Vagina (tissue), 2 donors: ENCODE measurements at regions not wholly inside any gene's neighbourhood (a gene's known extent, or its start where the extent isn't known, plus 50 kb on each side); places are given as distances from the start of the nearest gene placed in this dataset.
A peak's percentile ranks its signal among the peaks of the same experiment; 100 is the strongest.

Experiments used
- DNase-seq, 2 donors: peaks; one replicate each; pipeline ENCODE4 v3.0.0-alpha.2; 2017; ENCODE audit errors: extremely low spot score in 2 of 2
- H3K27ac ChIP-seq: fragments of 200-600 bp; sonication (generic); one replicate; pipeline ENCODE4 v1.5.1; 2019
- H3K27me3 ChIP-seq: fragments of 200-600 bp; sonication (generic); one replicate; pipeline ENCODE4 v1.5.1; 2019
- H3K36me3 ChIP-seq, 2 donors: fragments of 200-600 bp; sonication (generic); one replicate each; pipeline ENCODE4 v1.5.1; 2017 to 2019
- H3K4me1 ChIP-seq: fragments of 200-600 bp; sonication (generic); one replicate; pipeline ENCODE4 v1.5.1; 2019
- H3K4me3 ChIP-seq, 2 donors: fragments of 200-600 bp; sonication (generic); 1 replicate in 1 of 2; 2 replicates in 1 of 2; pipeline ENCODE4 v1.5.1; 2016 to 2019
- H3K9me3 ChIP-seq: fragments of 200-600 bp; sonication (generic); one replicate; pipeline ENCODE4 v1.5.1; 2019
- POLR2A ChIP-seq, 2 donors: fragments of 450-650 bp; IDR thresholded peaks; one replicate each; pipeline ENCODE4 v1.6.1; 2017; ENCODE audit warnings: antibody characterized with exemption in 2 of 2, mild to moderate bottlenecking in 2 of 2, moderate library complexity in 2 of 2
- POLR2AphosphoS5 ChIP-seq, 2 donors: sonication (generic); formaldehyde crosslinking; IDR thresholded peaks; one replicate each; pipeline ENCODE4 v1.9.0; 2017; ENCODE audit warnings: antibody characterized with exemption in 2 of 2, mild to moderate bottlenecking in 2 of 2, low read depth in 1 of 2; ENCODE audit not compliant: insufficient read depth in 1 of 2
- intact Hi-C: fragments of 100-400 bp; cut with DNase I; formaldehyde crosslinking; loops from one replicate; pipeline ENCODE4 v1.15.1; 2023
- TF ChIP-seq, protein P1 (sequence below), 3 experiments: fragments of 450-650 bp in 2 of 3; fragments of 200-600 bp in 1 of 3; sonication (generic) in 1 of 3; IDR thresholded peaks; one replicate each; pipeline ENCODE4 v1.5.1; 2017 to 2019; ENCODE audit warnings: antibody characterized with exemption in 3 of 3, mild to moderate bottlenecking in 2 of 3, moderate library complexity in 2 of 3

DNA sequence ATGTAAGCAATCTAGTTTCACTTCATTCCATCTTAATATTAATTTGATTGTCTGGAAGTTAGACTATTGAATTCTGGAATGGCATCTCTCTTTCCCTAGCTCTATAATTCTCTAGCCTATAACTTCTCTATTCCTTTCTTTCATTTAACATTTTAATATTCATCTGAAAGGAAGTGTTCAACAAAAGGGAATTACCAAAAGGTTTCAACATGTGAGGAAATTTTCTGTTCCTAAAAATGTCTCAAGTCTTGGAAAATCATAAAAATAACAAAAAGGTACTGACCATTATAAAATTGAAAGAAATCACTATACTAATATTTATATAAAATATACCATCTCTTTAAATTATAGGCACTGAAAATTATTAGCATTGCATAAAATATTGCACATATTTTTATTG, 228.7 kb downstream of the TXNL1 start:
- Histone ChIP-seq H3K36me3 (no peaks in the 10 kb centered on the region), H3K9me3 (no peaks in the 10 kb centered on the region), H3K4me3 (no peak overlapping the region), H3K4me1 (no peaks in the 10 kb centered on the region), H3K27me3 (no peaks in the 10 kb centered on the region), H3K27ac (no peak overlapping the region)
- no peak for DNase-seq
- TF ChIP-seq, protein P1, sequence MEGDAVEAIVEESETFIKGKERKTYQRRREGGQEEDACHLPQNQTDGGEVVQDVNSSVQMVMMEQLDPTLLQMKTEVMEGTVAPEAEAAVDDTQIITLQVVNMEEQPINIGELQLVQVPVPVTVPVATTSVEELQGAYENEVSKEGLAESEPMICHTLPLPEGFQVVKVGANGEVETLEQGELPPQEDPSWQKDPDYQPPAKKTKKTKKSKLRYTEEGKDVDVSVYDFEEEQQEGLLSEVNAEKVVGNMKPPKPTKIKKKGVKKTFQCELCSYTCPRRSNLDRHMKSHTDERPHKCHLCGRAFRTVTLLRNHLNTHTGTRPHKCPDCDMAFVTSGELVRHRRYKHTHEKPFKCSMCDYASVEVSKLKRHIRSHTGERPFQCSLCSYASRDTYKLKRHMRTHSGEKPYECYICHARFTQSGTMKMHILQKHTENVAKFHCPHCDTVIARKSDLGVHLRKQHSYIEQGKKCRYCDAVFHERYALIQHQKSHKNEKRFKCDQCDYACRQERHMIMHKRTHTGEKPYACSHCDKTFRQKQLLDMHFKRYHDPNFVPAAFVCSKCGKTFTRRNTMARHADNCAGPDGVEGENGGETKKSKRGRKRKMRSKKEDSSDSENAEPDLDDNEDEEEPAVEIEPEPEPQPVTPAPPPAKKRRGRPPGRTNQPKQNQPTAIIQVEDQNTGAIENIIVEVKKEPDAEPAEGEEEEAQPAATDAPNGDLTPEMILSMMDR (IDR thresholded peaks at IDR 0.05): no peak
- TF ChIP-seq POLR2A (IDR thresholded peaks at IDR 0.05) (no peak), POLR2AphosphoS5 (IDR thresholded peaks at IDR 0.05; ENCODE audit: insufficient read depth in 1 of 2, low read depth in 1 of 2) (no peak)
- intact Hi-C loops: no loop called here

DNA sequence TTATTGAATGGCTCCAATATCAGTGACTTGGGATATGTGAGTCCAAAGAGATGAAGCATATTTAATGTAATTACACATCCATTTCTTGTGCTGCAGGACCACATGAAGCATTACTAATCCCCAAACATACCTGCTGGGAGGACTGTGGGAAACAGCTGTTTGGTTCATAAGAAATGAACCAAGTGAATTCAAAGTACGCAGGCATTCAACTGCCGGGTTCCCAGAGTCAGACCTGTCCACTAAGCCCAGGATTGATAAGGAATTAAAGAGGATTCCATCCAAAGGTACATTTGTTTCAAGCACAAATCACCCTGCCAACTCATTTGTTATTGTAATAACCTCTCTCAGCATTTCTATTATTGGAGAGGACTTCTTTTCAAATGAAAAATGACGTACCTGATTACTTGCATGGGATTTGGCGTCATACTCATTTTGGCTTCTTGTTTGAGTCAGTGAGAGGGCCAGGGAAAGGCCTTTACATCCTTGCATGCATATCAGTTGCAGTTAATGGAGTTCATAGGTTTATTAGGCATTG, 230.7 kb downstream of the TXNL1 start:
- H3K36me3 ChIP-seq: no peaks in the 10 kb centered on the region
- H3K27ac ChIP-seq: no peak overlapping the region
- no peaks in the 10 kb centered on the region for H3K4me1 ChIP-seq
- intact Hi-C loops: no loop called here
- no peaks in the 10 kb centered on the region for H3K9me3 ChIP-seq
- DNase-seq: no peak
- H3K4me3 ChIP-seq: no peak overlapping the region
- no peaks in the 10 kb centered on the region for H3K27me3 ChIP-seq
- TF ChIP-seq POLR2AphosphoS5 (IDR thresholded peaks at IDR 0.05; ENCODE audit: insufficient read depth in 1 of 2, low read depth in 1 of 2): no peak
- TF ChIP-seq POLR2A (IDR thresholded peaks at IDR 0.05): no peak
- TF ChIP-seq, protein P1 (IDR thresholded peaks at IDR 0.05): no peak

DNA sequence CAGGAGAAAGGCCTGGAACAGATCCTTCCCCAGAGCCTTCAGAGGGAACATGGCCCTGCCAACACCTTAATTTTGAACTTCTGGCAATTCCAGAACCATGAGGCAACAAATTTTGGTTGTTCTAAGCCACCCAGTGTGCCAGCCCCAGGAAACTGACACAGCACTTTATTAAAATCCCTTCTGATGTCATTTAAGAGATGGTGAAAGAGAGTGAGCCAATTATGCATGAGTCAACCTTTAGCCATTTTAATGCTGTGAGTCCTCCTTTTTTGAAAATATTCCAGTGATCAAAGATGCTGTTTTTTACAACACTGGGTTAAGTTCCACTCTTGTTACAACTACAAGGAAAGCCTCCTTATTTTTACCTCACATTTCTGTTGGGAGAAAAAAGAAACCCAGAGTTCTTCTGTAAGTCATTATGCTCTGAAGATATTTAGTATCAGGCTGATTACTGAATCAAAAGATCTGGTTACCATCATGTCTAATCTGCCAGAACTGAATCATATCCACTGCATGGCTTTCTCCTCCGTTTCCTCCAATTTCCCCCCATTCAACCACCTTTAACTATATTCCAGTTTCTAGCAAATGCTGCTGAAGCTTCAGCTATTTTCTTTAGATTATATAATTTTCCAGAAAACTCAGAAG, 235.4 kb downstream of the TXNL1 start:
- H3K4me3 ChIP-seq: no peak overlapping the region
- no peaks in the 10 kb centered on the region for H3K36me3 ChIP-seq
- TF ChIP-seq, protein P1 (IDR thresholded peaks at IDR 0.05): no peak
- no peak for TF ChIP-seq POLR2A (IDR thresholded peaks at IDR 0.05)
- TF ChIP-seq POLR2AphosphoS5 (IDR thresholded peaks at IDR 0.05; ENCODE audit: insufficient read depth in 1 of 2, low read depth in 1 of 2): no peak
- H3K27ac ChIP-seq: peak overlapping the region; percentile 43
- H3K27me3 ChIP-seq: no peaks in the 10 kb centered on the region
- H3K4me1 ChIP-seq: no peaks in the 10 kb centered on the region
- no peak for DNase-seq
- no peaks in the 10 kb centered on the region for H3K9me3 ChIP-seq
- intact Hi-C loops: no loop called here

DNA sequence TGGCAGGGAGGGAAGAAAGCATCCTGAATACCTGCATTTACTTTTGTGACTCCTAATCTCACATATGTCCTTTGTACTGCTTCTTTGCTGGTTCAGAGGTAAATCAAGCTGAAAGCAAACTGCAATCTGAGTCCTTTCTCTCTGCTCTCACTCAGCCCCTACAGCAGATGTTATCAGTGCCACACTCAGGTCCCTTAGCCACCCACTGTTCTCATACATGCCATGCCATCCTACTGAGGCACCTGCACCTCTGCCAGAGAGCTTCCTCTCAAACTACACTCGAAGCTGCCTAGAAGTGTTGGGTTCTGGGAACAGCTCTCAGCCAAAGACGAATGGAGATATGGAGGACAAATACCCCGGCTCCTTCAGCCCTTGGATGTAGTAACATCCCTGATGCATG, 244.5 kb downstream of the TXNL1 start:
- no peak for DNase-seq
- no peaks in the 10 kb centered on the region for H3K4me1 ChIP-seq
- H3K9me3 ChIP-seq: no peaks in the 10 kb centered on the region
- H3K27ac ChIP-seq: no peak overlapping the region
- TF ChIP-seq POLR2AphosphoS5 (IDR thresholded peaks at IDR 0.05; ENCODE audit: insufficient read depth in 1 of 2, low read depth in 1 of 2) (no peak), POLR2A (IDR thresholded peaks at IDR 0.05) (no peak)
- TF ChIP-seq, protein P1 (IDR thresholded peaks at IDR 0.05): no peak
- no peaks in the 10 kb centered on the region for H3K36me3 ChIP-seq
- intact Hi-C loops: no loop called here
- H3K27me3 ChIP-seq: no peaks in the 10 kb centered on the region
- H3K4me3 ChIP-seq: no peak overlapping the region

DNA sequence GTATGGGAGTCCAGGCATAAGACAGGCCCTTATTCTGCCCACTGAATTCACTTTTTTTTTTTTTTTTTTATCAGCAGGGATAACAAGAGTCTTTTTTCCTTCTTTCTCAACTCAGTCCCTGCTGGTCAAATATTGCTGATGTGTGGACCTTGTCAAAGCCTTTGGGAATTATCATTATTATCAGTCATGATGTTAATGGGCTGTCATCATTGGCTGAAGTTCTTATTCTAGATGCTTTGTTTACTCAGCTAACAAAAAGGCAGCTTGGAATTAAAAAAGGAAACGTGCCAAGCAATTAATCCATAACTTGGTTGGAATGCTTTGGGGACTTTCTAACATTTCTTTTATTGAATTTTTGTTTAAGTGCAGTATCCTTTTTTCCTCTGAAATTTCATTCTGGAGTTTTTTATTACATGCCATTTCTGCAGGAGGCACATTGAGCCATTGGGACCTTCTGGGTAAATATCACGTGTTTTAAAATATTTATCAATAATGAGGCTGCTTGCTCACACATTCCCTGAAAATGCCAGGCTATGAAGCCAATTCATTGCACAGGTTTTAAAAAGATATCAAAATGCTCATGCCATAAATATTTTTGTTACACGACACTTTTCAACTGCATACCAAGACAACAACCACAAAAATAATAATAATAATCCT, 246.3 kb downstream of the TXNL1 start:
- Histone ChIP-seq H3K4me3 (no peak overlapping the region), H3K9me3 (no peaks in the 10 kb centered on the region), H3K27ac (no peak overlapping the region), H3K27me3 (no peaks in the 10 kb centered on the region), H3K4me1 (no peaks in the 10 kb centered on the region), H3K36me3 (no peaks in the 10 kb centered on the region)
- intact Hi-C loops: no loop called here
- no peak for DNase-seq
- no peak for TF ChIP-seq POLR2AphosphoS5 (IDR thresholded peaks at IDR 0.05; ENCODE audit: insufficient read depth in 1 of 2, low read depth in 1 of 2)
- TF ChIP-seq, protein P1 (IDR thresholded peaks at IDR 0.05): no peak
- no peak for TF ChIP-seq POLR2A (IDR thresholded peaks at IDR 0.05)
